Occipital lobe (tissue), 2 donors: ENCODE measurements at regions not wholly inside any gene's neighbourhood (a gene's known extent, or its start where the extent isn't known, plus 50 kb on each side); places are given as distances from the start of the nearest gene placed in this dataset. TPM values are rescaled to one million over a fixed set of nuclear protein-coding genes. Genes with fewer than 3 reads are reported as not detected.
A peak's percentile ranks its signal among the peaks of the same experiment; 100 is the strongest.
"Not testable (repeated sequence)": the region's sequence is repeated elsewhere in the genome, so short reads cannot be mapped to it uniquely, and the experiment has no call there.

Experiments used
- DNase-seq: peaks from one replicate; lab custom pipeline; 2025; lab: John Stamatoyannopoulos, UW
- small RNA-seq: library from RNA; depleted of rRNA; stranded (forward); fragments of <200 nt; gene quantifications from one replicate; pipeline ENCODE3, GENCODE V24; 2014

DNA sequence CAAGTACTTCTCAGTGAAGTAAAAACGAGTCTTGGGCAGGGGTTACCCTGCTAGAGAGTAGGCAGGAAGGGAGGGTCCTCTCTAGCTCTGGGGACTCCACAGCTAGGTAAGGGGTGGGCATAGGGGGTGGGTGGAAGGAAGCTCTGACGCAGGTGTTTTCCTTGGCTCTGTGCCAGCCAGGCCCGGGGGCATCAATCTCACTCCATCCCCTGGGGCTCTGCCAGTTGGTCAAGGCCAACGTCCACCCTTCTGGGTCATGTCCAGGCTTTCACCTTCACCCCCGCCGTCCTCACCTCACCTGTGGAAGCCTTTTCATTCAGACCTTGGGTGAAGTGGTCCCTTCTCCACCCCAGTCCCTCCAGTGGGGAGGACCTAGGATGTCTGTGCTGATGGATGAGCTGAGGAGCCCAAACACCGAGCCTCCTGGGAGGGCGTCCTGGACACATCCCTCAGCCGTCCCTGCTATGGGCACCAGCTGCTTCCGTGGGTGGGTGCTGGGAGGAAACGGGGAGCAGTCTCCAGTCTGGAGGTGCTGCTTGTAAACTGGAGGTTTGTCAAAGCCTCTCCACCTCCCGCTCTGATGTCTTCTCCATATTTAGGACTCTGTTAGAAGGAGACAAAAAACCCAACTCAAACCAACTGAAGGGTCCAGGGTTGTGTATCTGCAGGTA lies 71.5 kb upstream of the SFSWAP start:
- peak; percentile 38 for DNase-seq

DNA sequence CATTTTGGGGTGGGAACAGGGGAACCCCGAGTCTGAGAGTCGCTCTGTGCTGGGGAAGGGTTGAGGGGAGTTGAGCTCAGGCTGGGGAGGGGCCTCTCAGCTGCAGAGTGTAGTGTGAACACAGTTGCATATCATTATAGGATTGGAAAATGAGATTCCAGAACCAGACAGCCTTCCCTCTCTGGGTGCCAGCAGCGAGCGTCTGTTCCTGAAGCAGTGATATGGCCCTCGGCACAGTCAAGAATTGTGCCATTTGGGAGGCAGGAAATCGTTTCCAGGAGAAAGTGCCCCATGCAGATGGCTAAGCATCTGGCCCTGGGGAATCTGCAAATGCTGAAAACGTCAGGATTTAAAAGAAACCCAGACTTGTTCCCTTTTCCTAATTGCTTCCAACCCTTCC lies 70.4 kb upstream of the SFSWAP start:
- DNase-seq, result peak; percentile 45

DNA sequence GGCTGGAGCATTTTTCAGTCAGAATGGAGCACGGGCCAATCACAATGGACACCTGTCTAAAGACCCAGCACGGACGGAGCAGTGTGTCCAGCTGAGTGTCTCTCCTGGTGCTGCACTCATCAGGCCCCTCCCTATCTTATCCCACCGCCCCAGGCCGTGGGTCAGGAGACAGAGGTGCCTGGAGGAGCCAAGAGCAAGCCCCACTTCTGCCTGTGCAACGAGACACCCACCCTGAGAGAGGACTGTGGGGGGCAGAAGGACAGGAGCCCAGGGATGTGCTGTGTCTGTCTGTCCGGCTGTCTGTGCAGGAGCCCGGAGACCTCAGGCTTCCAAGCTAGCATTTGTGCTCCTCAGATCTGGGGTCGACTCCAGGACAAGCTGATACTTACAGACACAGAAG lies 69.6 kb upstream of the SFSWAP start:
- DNase-seq, result no peak

DNA sequence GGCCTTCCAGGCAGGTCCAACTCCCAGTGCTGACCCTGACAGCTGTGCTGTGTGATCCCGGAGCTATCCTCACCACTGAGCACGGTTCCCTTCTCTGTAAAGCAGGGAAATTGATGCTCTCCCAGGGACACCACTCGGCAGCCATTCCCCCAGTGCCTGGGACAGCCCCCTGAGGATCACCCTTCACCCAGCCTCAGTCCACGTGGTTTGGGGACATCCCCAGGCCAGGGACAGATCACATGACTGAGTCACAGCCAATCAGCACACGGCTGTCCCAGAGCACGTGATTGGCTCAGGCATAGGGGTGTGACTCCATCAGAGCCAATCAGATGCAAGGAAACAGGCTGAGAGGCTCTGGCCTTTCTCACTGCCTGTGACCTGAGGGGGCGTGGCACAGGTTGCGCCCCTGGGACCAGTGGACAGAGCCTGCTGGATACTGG lies 68.8 kb upstream of the SFSWAP start:
- DNase-seq, result no peak

DNA sequence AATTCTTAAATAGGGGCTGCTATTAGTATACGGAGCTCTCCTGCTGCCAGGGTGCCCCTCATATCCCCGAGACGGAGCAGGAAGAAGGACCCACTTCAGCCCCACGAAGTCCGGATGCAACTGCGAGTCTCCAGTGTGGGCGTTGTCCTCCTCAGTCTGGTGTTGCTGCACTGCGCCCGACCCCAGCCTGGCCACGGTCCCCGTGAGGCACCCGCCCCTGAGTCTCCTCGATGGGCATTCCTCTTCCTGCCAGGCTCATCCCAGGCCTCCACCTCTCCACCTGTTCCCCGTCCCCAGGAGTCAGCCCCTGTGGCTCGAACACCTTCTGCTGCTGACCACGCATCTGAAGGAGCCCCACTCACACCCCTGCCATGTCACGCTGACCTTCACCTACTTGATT lies 68.1 kb upstream of the SFSWAP start:
- DNase-seq, result no peak

DNA sequence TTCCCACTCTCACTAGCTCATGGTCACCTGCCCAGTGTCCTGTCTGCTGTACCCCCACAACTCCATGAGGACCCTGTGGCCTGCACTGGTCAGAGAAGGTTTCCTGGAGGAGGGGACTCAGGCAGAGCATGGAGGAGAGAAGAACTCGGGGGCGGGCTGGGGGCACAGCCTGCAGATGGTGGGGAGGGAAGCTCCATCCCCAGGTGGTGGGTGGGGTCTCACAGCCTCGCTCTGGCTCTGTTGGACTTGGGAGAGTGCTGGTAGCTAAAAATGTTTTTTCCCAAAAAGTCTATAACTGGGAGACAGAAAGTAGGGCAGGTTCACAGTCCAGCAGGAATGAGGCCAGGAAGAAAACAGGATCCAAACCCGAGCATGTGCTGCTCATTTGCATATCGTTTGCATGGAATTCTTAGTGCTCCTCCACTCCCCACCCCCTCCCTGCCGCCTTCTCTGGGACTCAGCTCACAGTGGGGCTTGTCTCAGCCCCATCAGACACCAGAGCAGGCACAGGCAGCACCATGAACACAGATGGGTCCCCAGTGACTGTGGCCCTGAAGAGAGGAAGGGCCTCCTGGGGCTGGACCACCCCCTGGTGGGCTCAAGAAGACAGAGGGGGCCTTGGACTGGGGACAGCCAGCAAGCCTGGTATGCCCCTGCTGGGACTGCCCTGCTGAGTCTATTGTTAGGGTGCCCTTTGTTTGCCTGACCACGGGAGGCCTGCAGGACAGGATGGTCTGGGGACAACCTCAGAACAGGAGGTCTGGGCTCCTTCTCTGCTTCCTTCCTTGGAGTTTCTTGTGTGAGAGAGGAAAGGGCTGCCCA lies 67.0 kb upstream of the SFSWAP start:
- peak; percentile 59 for DNase-seq

DNA sequence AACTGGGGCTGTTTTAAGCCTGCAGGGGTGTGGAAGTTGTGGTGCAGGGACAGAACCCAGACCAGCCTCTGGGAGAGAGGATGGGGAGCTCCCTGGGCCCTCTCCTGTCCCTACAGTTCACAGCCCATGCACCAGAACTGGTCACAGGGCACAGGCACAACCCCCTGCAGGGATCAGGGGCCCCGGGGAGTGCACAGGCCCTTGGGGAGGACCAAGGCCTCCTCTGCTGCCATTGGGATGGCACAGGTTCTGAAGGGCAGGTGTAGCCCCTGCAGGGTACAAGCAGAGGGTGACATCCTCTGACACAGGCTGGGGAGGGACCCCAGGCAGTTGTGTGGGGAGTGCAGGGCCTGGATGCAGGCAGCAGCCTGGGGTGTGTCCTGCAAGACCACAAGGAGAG lies 66.4 kb upstream of the SFSWAP start:
- no peak for DNase-seq

DNA sequence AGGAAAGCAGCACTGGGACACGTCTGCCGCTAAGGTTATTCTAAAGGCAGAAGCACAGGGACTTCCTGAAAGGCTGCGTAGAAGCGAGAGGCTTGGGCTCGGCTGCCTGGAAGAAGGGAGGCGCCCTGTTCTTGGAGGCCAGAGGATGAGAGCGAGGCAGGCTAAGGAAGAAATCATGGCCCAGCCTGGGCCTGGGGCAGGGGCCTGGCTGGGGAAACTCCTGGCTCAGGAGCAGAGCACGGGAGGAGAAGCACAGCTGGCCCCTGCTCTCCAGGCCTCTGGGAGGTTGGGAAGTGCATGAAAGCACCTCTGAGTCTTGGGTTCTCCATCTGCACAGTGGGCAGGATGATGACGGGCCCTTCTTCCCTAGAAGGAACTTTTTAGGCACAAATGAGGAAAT lies 66.0 kb upstream of the SFSWAP start:
- not testable (repeated sequence) for DNase-seq

DNA sequence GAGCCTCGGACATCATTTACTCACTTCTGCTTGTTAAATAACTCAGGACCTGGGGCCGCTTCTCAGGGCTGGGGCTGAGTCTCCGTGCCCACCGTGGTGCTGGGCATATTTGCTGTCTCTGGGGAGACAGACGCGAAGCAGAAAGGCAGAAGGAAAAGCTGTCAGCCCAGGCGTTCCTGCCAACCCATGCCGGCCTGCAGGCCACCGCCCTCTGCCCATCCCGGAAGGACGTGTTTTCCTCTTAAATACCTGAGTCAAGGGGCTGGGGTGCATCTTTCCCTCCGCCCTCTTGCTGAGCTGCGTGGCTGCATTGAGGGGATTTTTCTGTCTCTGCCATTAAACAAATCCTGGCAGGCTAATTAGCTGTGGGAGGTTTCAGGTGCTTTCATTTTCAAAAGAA lies 65.3 kb upstream of the SFSWAP start:
- DNase-seq, result not testable (repeated sequence)

DNA sequence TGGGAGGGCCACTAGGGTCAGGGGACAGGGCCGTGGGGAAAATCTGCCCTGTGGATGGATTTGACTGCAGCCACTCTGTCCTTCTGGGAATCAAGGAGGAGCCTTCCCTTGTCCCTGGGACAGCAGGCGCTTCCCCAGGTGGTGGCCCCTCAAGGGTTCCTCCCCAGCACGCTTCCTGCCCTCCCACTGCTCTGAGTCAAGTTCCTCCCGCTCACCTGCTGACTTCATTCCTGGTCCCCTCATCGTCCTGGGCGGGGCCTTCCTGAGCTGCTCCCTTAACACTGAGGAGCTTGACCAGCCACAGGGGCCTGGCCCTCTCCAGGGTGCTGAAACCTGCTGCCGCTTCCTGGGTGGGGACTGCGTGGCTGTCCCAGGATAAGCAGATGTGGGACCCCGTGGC lies 64.4 kb upstream of the SFSWAP start:
- DNase-seq, result not testable (repeated sequence)

DNA sequence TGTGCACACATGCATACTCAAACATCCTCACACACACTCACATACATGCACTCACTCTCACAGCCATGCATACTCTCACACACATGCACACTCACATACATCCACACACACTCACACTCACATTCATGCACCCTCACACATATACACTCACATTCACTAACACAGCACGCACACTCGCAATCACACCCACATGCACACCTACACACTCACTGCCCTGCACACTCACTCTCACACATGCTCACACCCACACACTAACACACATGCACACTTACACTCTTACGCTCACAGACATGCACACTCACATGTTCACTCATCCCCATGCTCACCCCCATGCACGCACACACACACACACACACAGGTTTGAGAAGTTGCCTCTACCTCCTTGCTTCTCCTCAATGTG lies 63.2 kb upstream of the SFSWAP start:
- DNase-seq, result no peak

DNA sequence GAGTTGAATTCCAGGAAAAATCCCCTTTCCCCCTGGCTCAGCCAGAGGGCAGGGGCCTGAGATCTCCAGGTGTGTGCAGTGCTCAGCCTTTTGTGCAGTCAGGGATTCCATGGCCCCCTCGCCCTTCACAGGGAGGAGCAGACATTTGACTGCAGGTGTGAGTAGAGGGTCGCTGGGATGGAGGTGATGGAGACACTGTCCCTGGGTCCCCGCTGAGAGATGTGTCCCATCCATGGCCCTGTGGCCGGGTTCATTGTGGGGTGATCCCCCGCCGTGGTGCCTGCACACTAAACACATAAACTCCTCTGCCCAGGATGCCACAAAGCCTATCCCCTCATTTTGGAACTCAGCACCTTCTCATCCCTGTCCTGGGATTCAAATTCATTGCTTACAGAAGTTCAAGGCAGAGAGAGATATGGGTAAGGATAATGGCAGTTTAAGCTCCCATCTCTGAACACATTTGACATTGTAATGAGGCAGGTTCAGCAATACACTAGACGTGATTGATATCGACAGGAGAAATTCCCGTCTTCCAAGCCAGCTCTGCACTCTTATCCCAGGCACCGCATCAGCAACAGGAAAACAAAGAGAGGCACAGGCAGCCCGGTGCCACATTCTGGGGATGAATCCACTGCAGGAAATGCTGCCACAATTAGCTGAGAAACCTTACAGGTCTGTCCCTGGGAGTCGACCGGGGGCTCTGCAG lies 55.3 kb upstream of the SFSWAP start:
- not testable (repeated sequence) for DNase-seq

DNA sequence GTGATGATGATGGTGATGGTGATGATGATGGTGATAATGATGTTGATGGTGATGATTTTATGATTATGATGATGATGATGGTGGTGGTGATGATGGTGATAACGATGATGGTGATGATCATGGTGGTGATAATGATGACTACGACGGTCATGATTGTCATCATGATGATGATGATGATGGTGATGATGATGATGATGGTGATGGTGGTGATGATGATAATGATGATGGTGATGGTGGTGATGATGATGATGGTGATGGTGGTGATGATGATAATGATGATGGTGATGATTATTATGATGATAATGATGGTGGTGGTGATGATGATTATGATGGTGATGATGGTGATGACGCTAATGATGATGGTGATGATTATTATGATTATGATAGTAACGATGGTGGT lies 54.1 kb upstream of the SFSWAP start:
- not testable (repeated sequence) for DNase-seq

DNA sequence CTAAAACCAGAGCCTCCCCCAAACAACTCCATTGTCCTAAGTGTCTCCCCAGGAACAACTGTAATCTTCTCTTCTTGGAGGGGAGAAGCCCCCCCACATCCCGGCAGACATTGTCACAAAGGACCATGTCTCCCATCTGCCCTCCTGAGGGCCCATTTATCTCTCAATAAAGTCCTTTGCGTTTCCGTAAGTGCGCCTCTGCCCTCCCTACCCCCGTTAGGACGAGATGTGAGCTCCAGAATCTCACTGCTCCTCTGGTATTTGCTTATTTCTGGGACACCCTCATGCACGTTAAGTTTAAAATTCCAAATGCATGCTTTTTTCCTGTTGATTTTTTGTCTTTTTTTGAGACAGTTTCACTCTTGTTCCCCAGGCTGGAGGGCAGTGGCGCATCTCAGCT lies 52.3 kb upstream of the SFSWAP start:
- DNase-seq, result not testable (repeated sequence)

DNA sequence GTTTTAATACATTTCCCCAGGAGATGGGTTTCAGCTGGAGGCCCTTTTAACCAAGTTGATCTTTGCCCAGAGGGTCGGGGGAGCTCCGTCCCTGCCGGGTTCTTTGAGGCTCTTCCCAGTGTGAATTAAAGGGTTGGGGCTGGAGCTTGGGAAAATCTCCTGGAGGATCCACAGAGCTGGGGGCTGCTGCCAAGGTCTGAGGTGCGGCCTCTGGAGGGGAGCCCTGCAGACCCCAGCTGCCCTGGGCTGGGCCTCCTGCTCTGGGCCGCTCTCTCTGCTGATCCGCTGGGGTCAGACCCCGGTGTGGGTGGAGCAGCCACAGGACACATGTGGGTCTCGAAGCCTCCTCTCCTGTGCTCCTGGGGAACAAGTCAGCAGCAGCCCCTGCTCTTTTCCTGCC lies 51.4 kb upstream of the SFSWAP start:
- DNase-seq, result not testable (repeated sequence)

DNA sequence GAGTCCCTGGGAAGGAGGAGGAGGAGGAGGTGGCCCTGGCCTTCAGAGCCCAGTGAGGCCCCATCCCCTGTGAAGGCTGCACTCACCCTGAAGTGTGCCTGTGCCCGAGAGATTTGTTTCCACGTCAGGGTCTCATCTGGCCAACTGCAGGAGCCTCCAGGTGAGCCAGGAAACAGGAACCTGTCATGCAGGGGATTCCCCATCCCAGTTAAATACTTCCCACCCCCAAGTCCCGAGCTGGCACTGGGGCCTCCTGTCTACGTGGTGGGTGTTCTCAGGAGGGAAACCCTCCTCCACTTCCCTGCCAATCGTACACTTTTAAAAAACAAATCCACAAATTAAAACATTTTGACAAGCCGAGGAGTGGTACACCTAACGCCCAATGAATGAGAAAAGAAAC lies 50.9 kb upstream of the SFSWAP start:
- not testable (repeated sequence) for DNase-seq

DNA sequence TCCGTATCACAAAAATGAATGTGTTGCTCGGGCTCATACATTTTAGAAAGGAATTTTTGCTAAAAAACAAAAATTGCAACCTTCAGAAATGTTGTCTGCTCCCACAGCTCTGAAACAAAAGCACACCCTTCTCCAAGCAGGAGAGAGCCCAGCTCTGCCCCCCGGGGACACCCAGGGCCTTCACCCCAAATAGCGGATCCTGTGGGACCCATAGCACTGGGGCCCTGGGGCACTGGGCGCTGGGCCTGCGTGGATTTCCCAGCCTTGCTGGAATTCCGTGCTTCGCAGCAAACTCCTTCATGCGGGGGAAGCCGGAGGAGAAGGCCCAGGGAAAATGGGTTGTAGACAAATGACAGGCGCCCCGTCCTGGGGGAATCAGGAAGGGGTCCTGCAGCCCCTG lies 50.5 kb upstream of the SFSWAP start:
- DNase-seq, result not testable (repeated sequence)

Small RNAs in the stretch of these regions (small RNA-seq; reads per million reads assigned to genes)
- gene AC140063.1 (not detected), gene RNA5SP376 (not detected)
